ENCODE measurements at regions not wholly inside any gene's neighbourhood (a gene's known extent, or its start where the extent isn't known, plus 50 kb on each side); places are given as distances from the start of the nearest gene placed in this dataset.

DNA sequence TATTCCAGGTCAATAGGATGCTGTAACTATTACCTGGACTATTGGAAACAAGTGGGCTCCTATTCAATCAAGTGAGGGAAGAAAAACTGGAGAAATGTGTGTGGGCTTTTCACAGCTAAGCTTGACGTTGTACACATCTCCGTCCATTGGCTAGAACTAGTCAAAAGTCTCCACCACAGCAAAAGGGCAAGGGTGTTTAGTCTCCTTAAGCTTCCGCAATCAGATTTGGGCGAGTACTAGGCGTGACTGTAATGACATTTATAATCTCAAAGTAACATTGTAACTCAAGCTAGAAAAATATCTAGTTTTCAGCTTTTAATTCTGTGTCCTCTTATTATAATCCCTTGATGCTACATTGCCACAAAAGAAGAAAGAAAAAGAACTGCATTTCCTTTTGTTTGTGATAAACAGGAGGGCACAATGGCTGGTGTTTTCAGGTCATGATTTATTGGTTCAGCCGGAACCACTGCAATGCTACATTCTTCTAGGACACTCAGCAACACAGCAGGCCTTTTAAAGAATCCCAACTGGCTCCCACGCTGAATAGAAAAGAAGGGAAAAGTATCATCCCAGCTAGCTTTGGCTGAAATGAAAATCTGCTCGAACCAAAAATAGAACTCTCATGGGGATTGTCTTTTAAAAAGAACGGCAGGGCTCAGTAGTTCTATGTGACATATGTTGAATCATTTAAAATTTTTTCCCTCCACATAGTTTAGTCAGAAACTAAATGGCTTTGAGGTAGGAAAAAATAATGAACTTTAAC, 387.7 kb downstream of the BTBD3 start:
- DNase-seq, result no peak
- no peaks in the 10 kb centered on the region for H3K9me3 ChIP-seq
- no peaks in the 10 kb centered on the region for H3K36me3 ChIP-seq
- no peak overlapping the region for H3K4me3 ChIP-seq
- no peaks in the 10 kb centered on the region for H3K27me3 ChIP-seq
- TF ChIP-seq POLR2A (IDR thresholded peaks at IDR 0.05), result no peak
- TF ChIP-seq CTCF (IDR thresholded peaks at IDR 0.05), result no peak
- H3K4me1 ChIP-seq, result no peaks in the 10 kb centered on the region
- no peak overlapping the region for H3K27ac ChIP-seq

GRCh38 chr20:12306107-12306506, 388.4 kb downstream of the BTBD3 start:
- no peaks in the 10 kb centered on the region for H3K36me3 ChIP-seq
- no peak overlapping the region for H3K4me3 ChIP-seq
- no peak overlapping the region for H3K27ac ChIP-seq
- H3K9me3 ChIP-seq, result no peaks in the 10 kb centered on the region
- no peaks in the 10 kb centered on the region for H3K27me3 ChIP-seq
- no peak for TF ChIP-seq POLR2A (IDR thresholded peaks at IDR 0.05)
- no peak for TF ChIP-seq CTCF (IDR thresholded peaks at IDR 0.05)
- no peaks in the 10 kb centered on the region for H3K4me1 ChIP-seq
- no peak for DNase-seq

DNA sequence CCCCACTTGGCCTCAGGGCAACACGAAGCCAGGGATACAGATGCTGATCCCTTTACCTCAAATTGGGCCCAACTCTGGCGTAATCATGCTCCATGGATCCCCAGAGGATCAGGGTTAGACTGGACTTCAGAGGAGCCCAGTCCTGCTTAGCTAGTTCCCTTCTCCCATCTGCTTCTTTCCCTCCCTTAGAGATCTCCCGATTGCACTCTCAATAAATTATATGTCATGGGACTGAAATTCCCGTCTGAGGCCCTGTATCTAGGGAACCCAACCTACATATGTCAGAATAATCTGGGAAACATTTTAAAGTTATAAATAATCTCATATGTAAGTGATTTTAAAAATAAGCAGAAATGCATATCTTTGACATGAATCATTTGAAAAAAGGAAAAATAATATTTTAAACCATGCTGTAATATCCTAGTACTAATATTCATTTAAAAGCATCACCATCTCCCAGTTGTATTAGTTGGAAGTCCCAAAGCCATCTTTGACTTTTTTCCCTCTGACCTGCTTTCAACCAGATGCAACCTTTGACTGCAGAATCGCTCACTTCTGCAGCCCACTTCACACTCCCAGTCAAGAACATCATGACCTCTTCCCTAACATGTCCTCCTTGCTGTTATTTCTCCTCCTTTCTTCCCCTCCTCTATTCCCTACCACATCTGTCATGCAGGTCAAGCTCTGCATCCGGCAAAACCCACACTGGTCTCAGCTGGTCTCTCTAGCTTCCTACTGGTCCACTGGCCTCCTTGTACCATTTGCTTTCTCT, 393.6 kb downstream of the BTBD3 start:
- TF ChIP-seq CTCF (IDR thresholded peaks at IDR 0.05) (no peak), POLR2A (IDR thresholded peaks at IDR 0.05) (no peak)
- Histone ChIP-seq H3K4me3 (no peak overlapping the region), H3K4me1 (no peaks in the 10 kb centered on the region), H3K27me3 (no peaks in the 10 kb centered on the region), H3K9me3 (no peaks in the 10 kb centered on the region), H3K36me3 (no peaks in the 10 kb centered on the region), H3K27ac (no peak overlapping the region)
- no peak for DNase-seq

DNA sequence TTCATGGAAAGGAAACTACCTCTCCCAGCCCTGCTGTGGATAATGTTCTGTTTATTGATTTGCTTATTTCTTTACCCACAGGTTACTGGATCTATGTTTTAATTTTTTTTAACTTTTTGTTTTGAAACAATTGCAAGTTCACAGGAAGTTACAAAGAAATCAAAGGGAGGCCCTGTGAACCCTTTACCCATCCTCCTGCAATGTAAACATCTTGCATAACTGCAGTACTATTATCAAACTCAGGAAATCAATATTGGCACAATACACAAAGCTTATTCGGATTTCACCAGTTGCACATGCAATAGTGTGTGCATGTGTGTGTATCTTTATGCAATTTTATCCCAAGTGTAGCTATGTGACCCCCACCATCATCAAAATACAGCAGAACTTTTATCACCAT, 398.0 kb downstream of the BTBD3 start:
- TF ChIP-seq CTCF (IDR thresholded peaks at IDR 0.05), result no peak
- no peak for TF ChIP-seq POLR2A (IDR thresholded peaks at IDR 0.05)
- H3K9me3 ChIP-seq, result no peaks in the 10 kb centered on the region
- no peaks in the 10 kb centered on the region for H3K36me3 ChIP-seq
- H3K4me3 ChIP-seq, result no peak overlapping the region
- no peak overlapping the region for H3K27ac ChIP-seq
- DNase-seq, result no peak
- no peaks in the 10 kb centered on the region for H3K4me1 ChIP-seq
- no peaks in the 10 kb centered on the region for H3K27me3 ChIP-seq

GRCh38 chr20:12316794-12317193, 399.1 kb downstream of the BTBD3 start:
- H3K9me3 ChIP-seq, result no peaks in the 10 kb centered on the region
- H3K4me3 ChIP-seq, result no peak overlapping the region
- DNase-seq, result no peak
- no peaks in the 10 kb centered on the region for H3K36me3 ChIP-seq
- H3K27me3 ChIP-seq, result no peaks in the 10 kb centered on the region
- TF ChIP-seq POLR2A (IDR thresholded peaks at IDR 0.05) (no peak), CTCF (IDR thresholded peaks at IDR 0.05) (no peak)
- H3K27ac ChIP-seq, result no peak overlapping the region
- no peaks in the 10 kb centered on the region for H3K4me1 ChIP-seq
